IPS-NIHi7 (cell line): ENCODE measurements at regions not wholly inside any gene's neighbourhood (a gene's known extent, or its start where the extent isn't known, plus 50 kb on each side); places are given as distances from the start of the nearest gene placed in this dataset.

Source experiments
- DNase-seq: peaks from one replicate; pipeline ENCODE4 v3.0.0; 2012; ENCODE audit warnings: mixed read lengths; ENCODE audit errors: extremely low spot score

DNA sequence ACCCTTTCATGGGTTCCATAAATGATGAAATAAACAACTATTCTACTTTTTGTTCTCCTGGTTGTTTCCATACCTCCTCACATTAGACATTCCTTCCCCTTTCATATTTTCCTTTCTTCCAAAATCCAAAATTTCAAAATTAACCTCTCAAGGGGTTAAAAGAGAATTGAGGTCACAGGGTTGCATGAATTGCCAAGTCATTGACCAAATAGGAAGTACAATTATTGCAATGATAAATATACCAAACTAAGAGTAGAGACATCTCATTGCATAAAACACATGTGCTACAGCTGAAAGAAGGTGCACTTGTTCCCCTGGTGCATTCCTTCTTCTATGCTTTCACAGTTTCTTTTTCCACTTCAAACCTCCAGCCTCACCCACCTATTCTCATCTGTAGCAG is 136.1 kb downstream of the KCTD12 start:
- DNase-seq: no peak

DNA sequence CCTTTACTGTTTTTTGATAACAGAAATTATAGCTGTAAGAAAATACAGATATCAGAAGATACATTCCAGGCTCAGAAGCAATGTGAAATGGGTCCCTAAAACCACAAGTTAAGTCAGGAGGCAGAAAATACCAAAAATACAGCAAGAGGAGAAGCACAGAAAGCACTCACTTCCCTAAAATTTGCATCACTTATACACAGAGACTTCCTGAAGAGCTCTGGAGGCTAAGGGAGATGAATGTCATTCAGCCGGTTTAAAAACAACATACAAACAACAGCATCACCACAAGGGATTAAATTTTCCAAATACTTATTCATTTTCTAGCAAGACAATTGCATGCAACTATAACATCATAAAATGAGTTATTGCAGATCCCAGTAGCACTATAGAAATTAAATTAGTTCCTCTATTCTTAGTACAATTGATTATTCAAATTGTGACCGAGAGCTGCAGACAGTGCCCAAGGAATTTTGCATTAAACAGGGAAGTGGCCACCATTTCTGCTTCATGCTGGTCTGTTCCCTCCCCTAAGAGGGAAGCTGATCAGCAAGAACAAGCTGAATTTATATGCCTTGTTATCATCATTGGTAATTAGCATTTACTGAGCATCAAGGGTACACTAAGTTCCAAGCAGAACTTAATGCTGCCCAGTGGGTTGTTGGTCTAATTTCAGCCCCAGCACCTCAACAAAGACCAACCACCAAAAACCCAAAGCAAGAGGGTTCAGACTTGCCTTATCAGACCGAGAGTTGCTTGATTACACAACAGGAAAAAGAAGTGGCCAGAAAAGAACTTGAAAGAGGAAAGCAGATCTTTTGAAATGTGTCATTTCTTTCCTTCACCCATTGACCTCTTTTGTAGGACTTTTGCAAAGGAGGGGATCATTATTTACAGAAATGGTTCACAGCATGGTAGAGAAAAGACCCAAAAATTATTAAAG is 140.7 kb downstream of the KCTD12 start:
- no peak for DNase-seq

DNA sequence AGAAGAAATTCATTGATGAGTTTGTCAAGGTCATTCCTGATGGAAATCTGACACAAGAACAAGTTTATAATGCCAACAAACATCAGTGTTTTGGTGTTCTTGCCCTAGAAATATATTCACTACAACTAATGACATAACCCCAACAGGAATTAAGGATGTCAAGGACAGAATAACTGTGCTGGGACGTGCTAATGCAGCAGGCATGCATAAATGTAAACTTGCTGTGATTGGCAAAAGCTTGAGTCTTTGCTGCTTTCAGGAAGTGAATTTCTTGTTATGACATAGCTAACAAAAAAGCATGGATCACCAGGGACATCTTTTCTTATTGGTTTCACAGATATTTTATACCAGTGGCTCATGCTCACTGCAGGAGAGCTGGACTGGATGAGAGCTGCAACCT is 144.6 kb downstream of the KCTD12 start:
- no peak for DNase-seq

DNA sequence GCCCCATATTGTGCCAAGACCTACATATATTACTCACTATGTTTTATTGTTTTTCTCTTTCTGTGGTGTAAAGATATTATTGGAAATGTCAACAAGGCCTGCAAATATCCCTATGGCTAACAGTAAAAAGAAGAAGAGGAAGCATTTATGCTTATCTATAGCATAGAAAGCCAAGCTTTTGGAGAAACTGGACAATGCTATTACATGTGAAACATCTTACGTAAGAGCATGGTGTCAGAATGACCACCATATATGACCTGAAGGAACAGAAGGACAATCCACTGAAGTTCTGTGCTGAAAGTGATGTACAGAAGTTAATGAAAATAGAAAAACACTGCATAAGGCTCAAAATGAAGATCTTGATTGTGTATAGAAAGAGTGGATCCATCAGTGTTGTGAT is 145.2 kb downstream of the KCTD12 start:
- DNase-seq: no peak

DNA sequence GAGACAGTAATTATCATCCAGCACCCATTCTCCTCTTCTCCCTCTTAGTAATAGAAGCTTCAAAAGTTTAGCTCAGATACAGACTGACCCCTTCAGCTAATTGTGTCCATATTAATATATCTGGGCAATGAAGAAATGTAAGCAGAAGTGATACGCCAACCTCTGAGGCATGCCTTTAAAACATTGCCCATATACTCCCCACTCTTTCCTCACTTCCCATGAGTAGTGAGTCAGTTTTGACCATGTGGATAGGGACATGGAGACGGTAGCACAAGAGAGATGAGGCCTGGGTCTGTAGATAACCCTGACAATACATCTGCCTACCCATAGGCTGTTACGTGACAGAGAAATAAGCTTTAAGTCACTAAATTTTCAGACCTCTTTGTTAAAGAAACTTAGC is 147.6 kb downstream of the KCTD12 start:
- no peak for DNase-seq

GRCh38 chr13:76737526-76737925 is 148.7 kb downstream of the KCTD12 start:
- no peak for DNase-seq

GRCh38 chr13:76735641-76736040 is 150.6 kb downstream of the KCTD12 start:
- no peak for DNase-seq

DNA sequence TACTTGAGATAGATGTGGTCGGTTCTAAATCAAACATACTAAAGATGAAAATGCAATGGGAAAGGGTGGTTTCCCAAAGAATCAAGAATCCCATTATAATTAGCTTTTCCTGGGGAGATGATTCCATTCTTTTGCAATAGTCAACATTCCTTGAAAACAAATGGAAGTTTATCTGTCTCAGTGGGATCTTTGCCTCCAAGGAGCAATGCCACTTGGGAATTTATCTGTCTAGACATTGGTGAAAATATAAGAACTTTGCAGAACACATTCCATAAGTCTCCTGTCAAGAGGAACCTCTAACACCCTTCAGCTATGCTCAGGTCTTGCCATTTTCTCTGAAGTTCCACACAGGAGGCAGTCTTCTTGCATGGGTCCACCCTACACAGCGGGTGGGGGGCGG is 152.5 kb downstream of the KCTD12 start:
- DNase-seq: no peak

- DNase-seq: no peak
Observed at GRCh38 chr13:76732367-76732766, 153.8 kb downstream of the KCTD12 start.

DNA sequence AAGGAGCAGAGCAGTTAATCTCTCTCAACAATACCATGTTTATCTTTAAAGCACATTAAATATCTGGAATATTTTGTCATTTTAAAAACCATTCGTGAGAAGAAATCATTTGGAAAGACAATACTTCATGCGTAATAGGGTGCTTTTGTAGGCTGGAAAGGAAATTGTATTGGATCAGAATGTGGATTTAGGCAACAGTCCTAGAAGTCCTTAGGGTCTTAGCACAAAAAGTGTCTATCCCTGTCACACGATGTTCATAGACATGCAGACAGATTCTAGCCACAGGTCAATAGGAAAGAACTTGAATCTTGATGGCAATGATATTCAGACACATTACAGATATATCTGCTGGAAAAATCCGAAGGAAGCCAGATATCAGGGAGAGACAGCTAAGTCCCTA is 156.0 kb downstream of the KCTD12 start:
- no peak for DNase-seq

DNA sequence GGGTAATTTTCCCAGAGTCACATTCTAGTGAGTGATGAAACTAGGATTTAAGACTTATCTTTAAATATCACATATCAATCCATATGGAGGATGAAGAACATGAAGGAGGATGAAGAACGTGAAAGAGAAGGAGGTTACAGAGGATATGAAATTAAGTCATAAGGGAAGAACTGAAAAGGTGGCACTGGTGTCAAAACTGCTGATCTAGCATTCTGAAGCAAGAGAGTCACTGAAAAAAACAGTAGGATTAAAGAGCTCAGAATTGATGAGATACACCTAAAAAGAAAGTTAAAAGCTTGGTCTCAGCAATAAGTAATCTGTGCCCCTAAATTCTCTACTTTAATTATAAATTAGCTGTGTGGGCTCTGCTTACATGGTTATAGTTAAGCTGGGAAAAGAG is 156.5 kb downstream of the KCTD12 start:
- DNase-seq: no peak

- no peak for DNase-seq
Observed at GRCh38 chr13:76725896-76726295, 160.3 kb downstream of the KCTD12 start.

GRCh38 chr13:76725211-76725610 is 161.0 kb downstream of the KCTD12 start:
- no peak for DNase-seq

- DNase-seq: no peak
Observed at GRCh38 chr13:76724421-76724820, 161.8 kb downstream of the KCTD12 start.

GRCh38 chr13:76723551-76724232 is 162.5 kb downstream of the KCTD12 start:
- peak; percentile 25 for DNase-seq

DNA sequence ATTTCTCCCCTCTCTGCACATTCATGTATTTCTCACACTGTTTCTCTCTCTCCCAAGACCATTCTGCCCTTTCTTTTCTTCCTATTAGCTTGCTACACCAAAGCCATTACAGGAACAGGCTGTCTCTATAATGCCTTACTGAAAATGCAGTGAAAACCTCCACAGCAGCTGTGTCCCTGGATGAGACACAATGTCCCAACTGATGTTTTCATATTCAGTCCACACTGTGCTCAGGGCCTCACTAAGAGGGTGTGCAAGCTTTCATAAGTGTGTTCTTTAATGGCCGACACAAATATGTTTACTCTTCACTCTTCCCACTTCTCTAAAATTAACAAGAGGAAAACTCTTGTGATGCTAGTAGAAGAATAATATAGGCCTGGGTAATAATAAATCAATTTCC is 163.4 kb downstream of the KCTD12 start:
- DNase-seq: no peak

DNA sequence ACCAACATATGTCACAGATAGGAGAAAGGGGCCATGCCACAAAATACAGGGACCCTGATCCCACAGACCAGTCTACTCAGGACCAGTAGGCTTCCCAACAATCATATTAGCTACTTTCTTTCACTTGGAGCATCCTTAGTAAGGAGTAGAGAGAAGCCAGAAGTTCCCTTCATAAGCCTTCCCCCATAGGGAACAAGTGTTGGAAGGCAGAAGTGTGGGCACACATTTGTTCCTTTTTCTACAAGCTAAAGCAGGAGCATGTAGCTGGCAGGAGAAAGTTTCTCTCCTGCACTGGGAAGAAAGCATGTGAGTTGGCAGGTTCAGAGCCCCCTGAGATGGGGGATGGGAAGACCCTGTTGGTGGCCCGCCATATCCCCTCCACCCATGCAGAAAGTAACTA is 165.4 kb downstream of the KCTD12 start:
- no peak for DNase-seq

- DNase-seq: no peak
Observed at GRCh38 chr13:76720416-76720815, 165.8 kb downstream of the KCTD12 start.

DNA sequence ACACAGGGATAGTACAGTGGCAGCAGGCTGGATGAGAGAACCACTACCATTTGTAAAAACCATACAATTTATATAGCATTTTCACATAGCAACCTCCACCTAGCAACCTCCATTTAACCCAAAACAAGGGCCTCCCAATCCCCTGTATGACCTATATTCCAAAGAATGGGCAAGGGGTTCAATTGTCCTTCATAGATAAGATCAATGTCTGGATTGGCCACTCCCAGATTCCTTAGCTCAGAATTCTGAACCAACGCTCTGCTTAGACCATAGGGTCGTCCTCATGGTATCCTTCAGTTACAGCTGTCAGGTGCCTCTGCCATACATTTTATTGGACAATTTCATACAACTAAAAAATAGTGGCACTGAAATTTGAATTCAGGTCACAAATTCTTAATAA is 166.2 kb downstream of the KCTD12 start:
- no peak for DNase-seq

- no peak for DNase-seq
Observed at GRCh38 chr13:76717092-76717491, 169.1 kb downstream of the KCTD12 start.

- no peak for DNase-seq
Observed at GRCh38 chr13:76715621-76716020, 170.6 kb downstream of the KCTD12 start.

DNA sequence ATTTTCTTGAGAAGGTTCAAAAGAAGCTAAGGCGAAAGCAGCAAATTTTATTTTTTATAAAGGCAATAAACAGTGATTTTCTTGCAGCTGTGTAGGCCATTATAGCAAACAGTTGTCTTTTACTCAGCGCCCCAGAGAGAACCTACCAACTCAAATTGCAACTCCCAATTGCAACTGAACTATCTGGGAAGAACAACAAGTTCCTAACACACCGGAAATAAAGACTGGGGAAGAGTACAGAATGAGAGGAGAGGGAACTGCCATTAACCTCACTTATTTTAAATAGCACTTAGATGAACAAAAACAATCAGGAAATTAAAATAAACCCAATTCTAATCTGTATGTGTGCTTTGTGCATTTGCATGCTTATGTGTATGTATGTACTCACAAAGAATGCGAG is 171.1 kb downstream of the KCTD12 start:
- no peak for DNase-seq

DNA sequence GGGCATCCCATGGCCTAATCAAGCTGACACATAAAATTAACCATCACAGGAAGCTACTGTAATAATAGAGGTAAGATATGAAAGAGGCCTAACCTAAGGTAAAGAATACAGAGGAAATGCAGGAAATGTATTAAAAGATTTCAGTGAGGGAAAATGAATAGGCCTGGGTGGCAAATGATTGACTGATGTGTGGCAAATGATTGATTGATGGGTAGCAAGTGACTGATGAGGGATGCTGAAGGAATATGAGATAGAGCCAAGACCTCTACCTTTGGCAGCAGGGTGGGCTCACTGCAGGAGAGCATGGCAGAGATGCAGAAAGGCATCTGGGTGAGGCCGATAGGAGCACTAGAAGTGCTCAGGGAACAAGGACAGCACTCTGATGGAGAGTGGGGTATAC is 172.9 kb downstream of the KCTD12 start:
- DNase-seq: no peak
